ENCODE measurements at regions not wholly inside any gene's neighbourhood (a gene's known extent, or its start where the extent isn't known, plus 50 kb on each side); places are given as distances from the start of the nearest gene placed in this dataset.

- TF ChIP-seq CTCF (IDR thresholded peaks at IDR 0.05; ENCODE audit: control extremely low read depth in 1 of 3, insufficient read depth in 1 of 3, low read depth in 1 of 3, low read length in 3 of 3) = no peak
- TF ChIP-seq POLR2AphosphoS5 (IDR thresholded peaks at IDR 0.05; ENCODE audit: low read depth, low read length) = no peak
- no peak for TF ChIP-seq POLR2A (IDR thresholded peaks at IDR 0.05; ENCODE audit: control extremely low read depth in 1 of 2, low read depth in 2 of 2, low read length in 2 of 2)
- TF ChIP-seq CREB1 (IDR thresholded peaks at IDR 0.05) = no peak
- no peak for TF ChIP-seq SIN3A (conservative IDR thresholded peaks at IDR 0.05 in 1 of 2, IDR thresholded peaks at IDR 0.05 in 1 of 2; ENCODE audit: low read depth in 1 of 2, low read length in 2 of 2)
- TF ChIP-seq YY1 (IDR thresholded peaks at IDR 0.05; ENCODE audit: low read depth, low read length) = no peak
- no peak for TF ChIP-seq JUND (IDR thresholded peaks at IDR 0.05; ENCODE audit: low read length)
- TF ChIP-seq SP2 (IDR thresholded peaks at IDR 0.05; ENCODE audit: low read length) = no peak
- no peak for TF ChIP-seq EP300 (IDR thresholded peaks at IDR 0.05; ENCODE audit: borderline replicate concordance in 1 of 2, low read depth in 2 of 2, low read length in 2 of 2)
- no peak for TF ChIP-seq GTF2F1 (IDR thresholded peaks at IDR 0.05; ENCODE audit: borderline replicate concordance, low read depth, low read length)
- TF ChIP-seq ATF2 (IDR thresholded peaks at IDR 0.05; ENCODE audit: low read length) = no peak
- TF ChIP-seq POU5F1 (IDR thresholded peaks at IDR 0.05; ENCODE audit: low read depth, low read length) = no peak
- TF ChIP-seq ZNF274 (IDR thresholded peaks at IDR 0.05; ENCODE audit: borderline replicate concordance, extremely low read depth, low read length) = no peak
- no peak for TF ChIP-seq BACH1 (IDR thresholded peaks at IDR 0.05; ENCODE audit: low read length)
These were observed 87.7 kb upstream of the GADD45A start for GRCh38 chr1:67597336-67597735.

Data from H1 (cell line).